Dermis blood vessel endothelial cell (primary cell): ENCODE measurements at regions not wholly inside any gene's neighbourhood (a gene's known extent, or its start where the extent isn't known, plus 50 kb on each side); places are given as distances from the start of the nearest gene placed in this dataset.

Experiments
- DNase-seq: peaks from one replicate; pipeline ENCODE4 v3.0.0; 2010

- DNase-seq = no peak
Observed at GRCh38 chr10:44689368-44689767, 221.8 kb upstream of the TMEM72 start.

GRCh38 chr10:44696496-44696895 is 214.6 kb upstream of the TMEM72 start:
- DNase-seq = no peak

GRCh38 chr10:44697116-44697515 is 214.0 kb upstream of the TMEM72 start:
- no peak for DNase-seq

- no peak for DNase-seq
Observed at GRCh38 chr10:44702531-44702930, 208.6 kb upstream of the TMEM72 start.

GRCh38 chr10:44703241-44704155 is 207.6 kb upstream of the TMEM72 start:
- DNase-seq = no peak

- no peak for DNase-seq
Observed at GRCh38 chr10:44704616-44705015, 206.5 kb upstream of the TMEM72 start.

GRCh38 chr10:44706745-44707144 is 204.4 kb upstream of the TMEM72 start:
- no peak for DNase-seq

- DNase-seq = no peak
Observed at GRCh38 chr10:44713307-44713706, 197.8 kb upstream of the TMEM72 start.

- no peak for DNase-seq
Observed at GRCh38 chr10:44714451-44714850, 196.7 kb upstream of the TMEM72 start.

- no peak for DNase-seq
Observed at GRCh38 chr10:44715136-44715535, 196.0 kb upstream of the TMEM72 start.

- no peak for DNase-seq
Observed at GRCh38 chr10:44716470-44717015, 194.6 kb upstream of the TMEM72 start.

GRCh38 chr10:44723082-44723481 is 188.1 kb upstream of the TMEM72 start:
- DNase-seq = no peak

GRCh38 chr10:44723619-44724325 is 187.4 kb upstream of the TMEM72 start:
- no peak for DNase-seq

GRCh38 chr10:44724415-44725174 is 186.5 kb upstream of the TMEM72 start:
- DNase-seq = peak; percentile 5

- no peak for DNase-seq
Observed at GRCh38 chr10:44725404-44725803, 185.7 kb upstream of the TMEM72 start.

GRCh38 chr10:44731283-44731682 is 179.9 kb upstream of the TMEM72 start:
- DNase-seq = no peak

- DNase-seq = no peak
Observed at GRCh38 chr10:44733501-44734488, 177.3 kb upstream of the TMEM72 start.

GRCh38 chr10:44742248-44742647 is 168.9 kb upstream of the TMEM72 start:
- DNase-seq = no peak

GRCh38 chr10:44743535-44743934 is 167.6 kb upstream of the TMEM72 start:
- DNase-seq = no peak

GRCh38 chr10:44745920-44746319 is 165.2 kb upstream of the TMEM72 start:
- DNase-seq = no peak

- DNase-seq = no peak
Observed at GRCh38 chr10:44747593-44748172, 163.5 kb upstream of the TMEM72 start.
